ENCODE measurements at regions not wholly inside any gene's neighbourhood (a gene's known extent, or its start where the extent isn't known, plus 50 kb on each side); places are given as distances from the start of the nearest gene placed in this dataset.

DNA sequence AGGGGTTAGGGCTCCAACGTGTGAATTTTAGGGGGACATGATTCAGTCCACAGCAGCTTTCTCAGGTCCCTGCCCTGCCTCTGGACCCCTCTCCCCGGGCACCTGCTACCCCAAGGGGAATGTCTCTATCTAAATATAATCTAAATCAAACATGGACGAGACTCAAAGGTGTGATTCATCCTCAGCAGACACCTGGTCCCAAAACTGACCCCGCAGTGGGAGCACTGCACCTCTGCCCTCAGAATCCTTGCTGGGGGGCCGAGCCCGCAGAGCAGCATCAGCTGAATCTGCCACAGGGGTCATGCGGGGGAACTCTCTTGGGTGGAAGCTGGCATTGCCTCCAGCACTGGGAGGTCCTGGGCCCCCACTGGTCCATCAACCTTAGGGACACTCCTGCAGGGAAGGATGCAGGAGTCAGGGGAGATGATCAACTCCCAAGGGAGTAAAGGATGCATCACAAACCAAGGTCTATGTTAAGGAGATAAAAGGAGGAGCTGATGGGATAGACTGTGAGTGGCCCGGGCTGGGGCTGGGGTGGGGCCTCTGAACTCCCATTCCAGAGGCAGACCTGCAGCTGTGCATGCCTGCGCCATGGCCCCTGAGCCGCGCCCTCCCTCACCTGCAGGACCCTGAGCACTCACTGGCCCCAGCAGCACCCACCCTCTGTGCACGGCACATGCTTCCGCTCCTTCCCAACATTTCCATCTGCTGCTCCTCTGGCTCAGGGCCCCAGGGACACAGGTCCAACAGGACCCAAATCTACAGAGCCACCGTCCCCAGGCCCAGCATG, 54.0 kb downstream of the ADRA2C start:
- TF ChIP-seq, protein P1, sequence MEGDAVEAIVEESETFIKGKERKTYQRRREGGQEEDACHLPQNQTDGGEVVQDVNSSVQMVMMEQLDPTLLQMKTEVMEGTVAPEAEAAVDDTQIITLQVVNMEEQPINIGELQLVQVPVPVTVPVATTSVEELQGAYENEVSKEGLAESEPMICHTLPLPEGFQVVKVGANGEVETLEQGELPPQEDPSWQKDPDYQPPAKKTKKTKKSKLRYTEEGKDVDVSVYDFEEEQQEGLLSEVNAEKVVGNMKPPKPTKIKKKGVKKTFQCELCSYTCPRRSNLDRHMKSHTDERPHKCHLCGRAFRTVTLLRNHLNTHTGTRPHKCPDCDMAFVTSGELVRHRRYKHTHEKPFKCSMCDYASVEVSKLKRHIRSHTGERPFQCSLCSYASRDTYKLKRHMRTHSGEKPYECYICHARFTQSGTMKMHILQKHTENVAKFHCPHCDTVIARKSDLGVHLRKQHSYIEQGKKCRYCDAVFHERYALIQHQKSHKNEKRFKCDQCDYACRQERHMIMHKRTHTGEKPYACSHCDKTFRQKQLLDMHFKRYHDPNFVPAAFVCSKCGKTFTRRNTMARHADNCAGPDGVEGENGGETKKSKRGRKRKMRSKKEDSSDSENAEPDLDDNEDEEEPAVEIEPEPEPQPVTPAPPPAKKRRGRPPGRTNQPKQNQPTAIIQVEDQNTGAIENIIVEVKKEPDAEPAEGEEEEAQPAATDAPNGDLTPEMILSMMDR (IDR thresholded peaks at IDR 0.05) = no peak
- no peak for TF ChIP-seq ZFX (IDR thresholded peaks at IDR 0.05; ENCODE audit: borderline replicate concordance)

All from 22Rv1 (cell line).